ENCODE measurements at regions not wholly inside any gene's neighbourhood (a gene's known extent, or its start where the extent isn't known, plus 50 kb on each side); places are given as distances from the start of the nearest gene placed in this dataset.
A peak's percentile ranks its signal among the peaks of the same experiment; 100 is the strongest.

GRCh38 chr6:22807818-22808217 is 238.5 kb downstream of the HDGFL1 start:
- no peak overlapping the region for H2BK120ac ChIP-seq (ENCODE audit: low read depth, low read length, poor library complexity, severe bottlenecking)
- H4K91ac ChIP-seq (ENCODE audit: insufficient read length, low read depth, low read length): no peak overlapping the region
- peaks cover 24 to 26% of the 10 kb centered on the region in 2 experiments for H3K4me1 Mint-ChIP-seq
- H3K79me1 ChIP-seq (ENCODE audit: insufficient read depth, low read depth, low read length, poor library complexity, severe bottlenecking): no peaks in the 10 kb centered on the region
- H4K20me1 ChIP-seq (ENCODE audit: control insufficient read depth, insufficient read depth, insufficient read length): no peaks in the 10 kb centered on the region
- H3K23me2 ChIP-seq (ENCODE audit: insufficient read length, low read depth, low read length, poor library complexity, severe bottlenecking): no peaks in the 10 kb centered on the region
- H3K27ac Mint-ChIP-seq: peak overlapping the region in 1 of 3 experiments; percentile 77; a peak in 3 of 7 replicates
- WGBS (ENCODE audit: extremely low coverage, insufficient read length, low lambda C conversion rate): no CpG with 5 or more reads among the region's 3 CpGs
- H4K8ac ChIP-seq (replicated peaks; ENCODE audit: insufficient read length, low read depth, low read length): no peak overlapping the region
- H3K79me2 ChIP-seq (ENCODE audit: insufficient read depth, low read length): no peaks in the 10 kb centered on the region
- H3K23ac ChIP-seq (ENCODE audit: insufficient read length, low read depth, low read length): no peak overlapping the region
- H3K9me3 ChIP-seq (ENCODE audit: control insufficient read depth, low read depth, low read length): no peaks in the 10 kb centered on the region
- peak; percentile 40 for DNase-seq
- H2AFZ ChIP-seq (ENCODE audit: low read length): no peak overlapping the region
- no peak overlapping the region for H3K27ac ChIP-seq (ENCODE audit: insufficient read length, low read depth, low read length)
- no peak for TF ChIP-seq CTCF (conservative IDR thresholded peaks at IDR 0.05)
- no peak overlapping the region for H3K18ac ChIP-seq (ENCODE audit: insufficient read length, low read depth, low read length)
- no peaks in the 10 kb centered on the region; the same call in 1 of the 2 replicates for H3K27me3 Mint-ChIP-seq (ENCODE audit: low read depth)
- H3T11ph ChIP-seq (ENCODE audit: low read length): no peak overlapping the region
- no peak overlapping the region for H2BK5ac ChIP-seq (ENCODE audit: insufficient read length, low read length)
- H3K14ac ChIP-seq (ENCODE audit: insufficient read depth, low read length): no peak overlapping the region
- no peak overlapping the region for H2BK12ac ChIP-seq (ENCODE audit: insufficient read length, low read depth, low read length)
- no peak overlapping the region for H2AK5ac ChIP-seq (ENCODE audit: insufficient read length, low read length)
- no peak overlapping the region for H2BK15ac ChIP-seq (ENCODE audit: low read depth, low read length)
- no peak overlapping the region for H3K4me2 ChIP-seq (ENCODE audit: insufficient read depth, insufficient read length, low read length)
- H3K4me1 ChIP-seq (ENCODE audit: insufficient read depth, low read length): peaks cover 6% of the 10 kb centered on the region
- H3K27me3 ChIP-seq (ENCODE audit: insufficient read depth, low read length): no peaks in the 10 kb centered on the region
- H3K4me3 Mint-ChIP-seq: no peak overlapping the region
- H3K9ac ChIP-seq (ENCODE audit: extremely low read depth, insufficient read length, low read length): no peak overlapping the region
- H2BK20ac ChIP-seq (ENCODE audit: low read depth, low read length, poor library complexity, severe bottlenecking): no peak overlapping the region
- H4K5ac ChIP-seq (ENCODE audit: insufficient read length, low read depth, low read length): no peak overlapping the region
- no peaks in the 10 kb centered on the region for H3K9me3 Mint-ChIP-seq
- no peaks in the 10 kb centered on the region; a peak in 1 of 7 replicates for H3K36me3 Mint-ChIP-seq (ENCODE audit: insufficient read depth in 1 of 3, low read depth in 3 of 3)
- no peak overlapping the region for H3K56ac ChIP-seq (ENCODE audit: insufficient read length, low read depth, low read length)
- H3K4ac ChIP-seq (ENCODE audit: low read depth, low read length): no peak overlapping the region
